ENCODE measurements at regions not wholly inside any gene's neighbourhood (a gene's known extent, or its start where the extent isn't known, plus 50 kb on each side); places are given as distances from the start of the nearest gene placed in this dataset.

GRCh38 chr1:29855561-29856160, 619.3 kb downstream of the PTPRU start:
- Histone ChIP-seq H3K36me3 (ENCODE audit: control insufficient read depth in 2 of 2, insufficient read depth in 2 of 2, low read length in 1 of 2) (no peaks in the 10 kb centered on the region), H3K9me3 (ENCODE audit: control insufficient read depth in 2 of 2, insufficient read depth in 1 of 2, low read depth in 1 of 2, low read length in 1 of 2) (peaks cover 0 to 3% of the 10 kb centered on the region in 2 donors)
- WGBS, 2 donors, result 75 to 77% methylated on average over 10 of the region's 10 CpGs

DNA sequence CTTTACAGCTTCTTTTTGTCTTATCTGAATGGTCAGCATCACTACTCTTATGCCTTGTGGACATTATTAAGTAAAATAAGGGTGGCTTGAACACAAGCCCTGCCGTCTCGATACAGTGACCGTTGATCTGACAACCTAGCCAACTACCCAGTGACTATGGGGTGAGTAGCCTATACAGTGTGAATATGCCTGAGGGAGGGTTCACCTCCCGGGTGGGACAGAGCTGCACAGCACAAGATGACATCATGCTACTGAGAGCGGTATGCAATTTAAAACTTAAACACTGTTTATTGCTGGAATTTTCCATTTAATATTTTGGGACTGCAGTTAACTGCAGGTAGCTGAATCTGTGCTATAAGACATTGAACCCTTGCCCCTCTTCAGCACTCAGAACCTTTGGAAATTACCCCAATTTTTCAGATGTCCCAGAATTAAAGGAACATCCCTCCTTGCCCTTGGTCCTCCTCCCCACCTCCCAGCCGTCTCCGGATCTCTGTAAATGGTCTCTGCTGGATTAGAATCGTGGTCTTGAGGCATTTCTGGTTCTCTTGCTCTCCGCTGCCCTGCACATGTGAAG, 618.5 kb downstream of the PTPRU start:
- no peaks in the 10 kb centered on the region for H3K36me3 ChIP-seq (ENCODE audit: control insufficient read depth in 2 of 2, insufficient read depth in 2 of 2, low read length in 1 of 2)
- H3K27ac ChIP-seq (ENCODE audit: low read depth in 2 of 2, low read length in 1 of 2), result no peak overlapping the region
- WGBS, 2 donors, result 74 to 78% methylated on average over 9 of the region's 9 CpGs
- H3K4me1 ChIP-seq (ENCODE audit: control insufficient read depth in 2 of 2, insufficient read depth in 2 of 2, low read length in 1 of 2), result no peaks in the 10 kb centered on the region
- no peaks in the 10 kb centered on the region for H3K9me3 ChIP-seq (ENCODE audit: control insufficient read depth in 2 of 2, insufficient read depth in 1 of 2, low read depth in 1 of 2, low read length in 1 of 2)
- no peak overlapping the region for H3K4me3 ChIP-seq (ENCODE audit: low read depth in 1 of 2, low read length in 2 of 2)
- no peaks in the 10 kb centered on the region for H3K27me3 ChIP-seq (ENCODE audit: control insufficient read depth in 1 of 2, insufficient read depth in 2 of 2, low read length in 2 of 2)

More at GRCh38 chr1:29855561-29856160, 619.3 kb downstream of the PTPRU start:
- Histone ChIP-seq H3K4me1 (ENCODE audit: control insufficient read depth in 2 of 2, insufficient read depth in 2 of 2, low read length in 1 of 2) (no peaks in the 10 kb centered on the region), H3K4me3 (ENCODE audit: low read depth in 1 of 2, low read length in 2 of 2) (no peak overlapping the region), H3K27me3 (ENCODE audit: control insufficient read depth in 1 of 2, insufficient read depth in 2 of 2, low read length in 2 of 2) (no peaks in the 10 kb centered on the region), H3K27ac (ENCODE audit: low read depth in 2 of 2, low read length in 1 of 2) (no peak overlapping the region)

- Histone ChIP-seq H3K27ac (ENCODE audit: low read depth in 2 of 2, low read length in 1 of 2) (no peak overlapping the region), H3K27me3 (ENCODE audit: control insufficient read depth in 1 of 2, insufficient read depth in 2 of 2, low read length in 2 of 2) (no peaks in the 10 kb centered on the region), H3K9me3 (ENCODE audit: control insufficient read depth in 2 of 2, insufficient read depth in 1 of 2, low read depth in 1 of 2, low read length in 1 of 2) (no peaks in the 10 kb centered on the region), H3K4me1 (ENCODE audit: control insufficient read depth in 2 of 2, insufficient read depth in 2 of 2, low read length in 1 of 2) (no peaks in the 10 kb centered on the region), H3K36me3 (ENCODE audit: control insufficient read depth in 2 of 2, insufficient read depth in 2 of 2, low read length in 1 of 2) (no peaks in the 10 kb centered on the region), H3K4me3 (ENCODE audit: low read depth in 1 of 2, low read length in 2 of 2) (no peak overlapping the region)
- 83% methylated on average over 10 of the region's 10 CpGs for WGBS, 2 donors
These were observed 617.5 kb downstream of the PTPRU start for GRCh38 chr1:29853716-29854330.

DNA sequence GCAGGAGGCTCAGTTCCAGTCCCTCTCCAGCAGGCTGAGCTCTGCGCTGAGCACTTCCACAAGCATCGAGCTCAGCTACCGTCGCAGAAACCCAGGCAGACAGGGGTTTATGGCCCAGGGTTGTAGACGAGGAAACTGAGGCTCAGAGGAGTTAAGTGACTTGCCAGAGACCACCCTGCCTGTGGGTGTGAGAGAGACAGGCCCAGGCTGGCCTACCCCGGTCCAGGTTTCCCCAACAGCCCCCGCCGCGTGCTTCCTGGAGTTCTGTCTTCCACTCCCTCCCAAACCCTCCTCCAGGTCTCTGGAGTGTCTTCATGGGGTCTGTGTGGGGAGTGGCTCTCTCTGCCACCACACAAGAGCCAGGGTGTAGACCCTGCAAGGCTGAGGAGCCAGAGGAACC, 615.9 kb downstream of the PTPRU start:
- Histone ChIP-seq H3K36me3 (ENCODE audit: control insufficient read depth in 2 of 2, insufficient read depth in 2 of 2, low read length in 1 of 2) (no peaks in the 10 kb centered on the region), H3K9me3 (ENCODE audit: control insufficient read depth in 2 of 2, insufficient read depth in 1 of 2, low read depth in 1 of 2, low read length in 1 of 2) (no peaks in the 10 kb centered on the region), H3K27ac (ENCODE audit: low read depth in 2 of 2, low read length in 1 of 2) (no peak overlapping the region), H3K4me1 (ENCODE audit: control insufficient read depth in 2 of 2, insufficient read depth in 2 of 2, low read length in 1 of 2) (no peaks in the 10 kb centered on the region), H3K27me3 (ENCODE audit: control insufficient read depth in 1 of 2, insufficient read depth in 2 of 2, low read length in 2 of 2) (no peaks in the 10 kb centered on the region), H3K4me3 (ENCODE audit: low read depth in 1 of 2, low read length in 2 of 2) (no peak overlapping the region)
- 82 to 84% methylated on average over 9 of the region's 9 CpGs for whole genome bisulfite sequencing, 2 donors

DNA sequence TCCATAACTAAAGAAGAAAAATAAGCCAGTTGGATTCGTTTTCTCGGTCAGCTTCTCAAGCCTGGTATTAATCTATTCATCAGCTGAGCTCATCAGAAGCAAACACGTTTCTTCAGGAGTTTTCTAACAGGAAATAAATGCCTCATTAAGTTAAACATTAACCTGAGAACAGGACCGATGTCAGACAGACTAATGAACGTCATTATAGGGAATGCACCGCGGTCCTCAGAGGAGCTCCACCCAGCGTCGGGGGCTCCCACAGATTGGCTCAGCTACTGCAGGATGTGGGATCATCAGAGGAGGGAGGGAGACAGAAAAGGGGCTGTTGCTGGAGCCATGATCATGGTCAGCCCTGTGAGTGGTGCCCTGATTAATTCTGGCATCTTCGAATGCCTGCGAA, 615.4 kb downstream of the PTPRU start:
- Histone ChIP-seq H3K27ac (ENCODE audit: low read depth in 2 of 2, low read length in 1 of 2) (no peak overlapping the region), H3K9me3 (ENCODE audit: control insufficient read depth in 2 of 2, insufficient read depth in 1 of 2, low read depth in 1 of 2, low read length in 1 of 2) (no peaks in the 10 kb centered on the region), H3K27me3 (ENCODE audit: control insufficient read depth in 1 of 2, insufficient read depth in 2 of 2, low read length in 2 of 2) (no peaks in the 10 kb centered on the region), H3K36me3 (ENCODE audit: control insufficient read depth in 2 of 2, insufficient read depth in 2 of 2, low read length in 1 of 2) (no peaks in the 10 kb centered on the region), H3K4me3 (ENCODE audit: low read depth in 1 of 2, low read length in 2 of 2) (no peak overlapping the region), H3K4me1 (ENCODE audit: control insufficient read depth in 2 of 2, insufficient read depth in 2 of 2, low read length in 1 of 2) (no peaks in the 10 kb centered on the region)
- 37 to 43% methylated on average over 11 of the region's 11 CpGs for WGBS, 2 donors

DNA sequence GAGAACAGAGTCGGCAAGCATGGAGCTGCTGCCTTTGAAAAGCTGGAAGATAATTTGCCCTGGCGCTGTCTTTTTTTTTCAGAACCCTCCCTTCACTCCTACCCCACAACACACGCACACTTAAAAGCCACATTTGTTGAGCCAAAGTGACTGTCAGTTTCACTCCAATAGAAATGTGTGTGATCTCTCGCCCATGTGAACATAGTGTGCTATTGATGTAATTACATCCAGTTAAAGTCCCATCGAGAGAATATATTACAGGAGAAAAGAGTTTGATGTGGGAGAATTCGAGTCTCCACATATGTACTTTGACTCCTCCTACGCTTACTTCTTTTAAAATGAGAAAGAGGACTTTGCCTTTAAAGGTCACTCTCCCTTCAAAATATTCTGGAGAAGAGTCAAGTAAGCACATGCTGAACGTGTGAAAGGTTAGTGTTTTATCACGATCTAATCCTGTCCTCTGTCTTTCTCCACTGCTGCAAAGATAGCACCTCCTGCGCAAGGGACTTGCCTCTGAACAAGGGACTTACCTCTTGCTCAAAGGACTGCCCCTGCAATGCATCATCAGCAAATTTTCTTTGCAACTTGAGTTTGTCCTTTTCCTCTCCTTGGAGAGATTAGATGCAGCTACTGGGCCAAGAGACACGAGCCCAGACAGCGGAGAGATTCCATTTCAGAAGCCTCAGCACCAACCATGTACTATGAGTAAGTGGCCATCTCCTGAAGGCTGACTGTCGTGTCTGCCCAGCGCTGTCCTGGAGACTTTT, 613.9 kb downstream of the PTPRU start:
- Histone ChIP-seq H3K27me3 (ENCODE audit: control insufficient read depth in 1 of 2, insufficient read depth in 2 of 2, low read length in 2 of 2) (no peaks in the 10 kb centered on the region), H3K9me3 (ENCODE audit: control insufficient read depth in 2 of 2, insufficient read depth in 1 of 2, low read depth in 1 of 2, low read length in 1 of 2) (no peaks in the 10 kb centered on the region), H3K4me1 (ENCODE audit: control insufficient read depth in 2 of 2, insufficient read depth in 2 of 2, low read length in 1 of 2) (no peaks in the 10 kb centered on the region), H3K36me3 (ENCODE audit: control insufficient read depth in 2 of 2, insufficient read depth in 2 of 2, low read length in 1 of 2) (no peaks in the 10 kb centered on the region), H3K4me3 (ENCODE audit: low read depth in 1 of 2, low read length in 2 of 2) (no peak overlapping the region), H3K27ac (ENCODE audit: low read depth in 2 of 2, low read length in 1 of 2) (no peak overlapping the region)
- WGBS, 2 donors, result 64 to 67% methylated on average over 14 of the region's 14 CpGs

GRCh38 chr1:29849038-29849750, 612.9 kb downstream of the PTPRU start:
- Histone ChIP-seq H3K4me3 (ENCODE audit: low read depth in 1 of 2, low read length in 2 of 2) (no peak overlapping the region), H3K27ac (ENCODE audit: low read depth in 2 of 2, low read length in 1 of 2) (no peak overlapping the region), H3K4me1 (ENCODE audit: control insufficient read depth in 2 of 2, insufficient read depth in 2 of 2, low read length in 1 of 2) (no peaks in the 10 kb centered on the region), H3K9me3 (ENCODE audit: control insufficient read depth in 2 of 2, insufficient read depth in 1 of 2, low read depth in 1 of 2, low read length in 1 of 2) (no peaks in the 10 kb centered on the region), H3K36me3 (ENCODE audit: control insufficient read depth in 2 of 2, insufficient read depth in 2 of 2, low read length in 1 of 2) (no peaks in the 10 kb centered on the region), H3K27me3 (ENCODE audit: control insufficient read depth in 1 of 2, insufficient read depth in 2 of 2, low read length in 2 of 2) (no peaks in the 10 kb centered on the region)
- WGBS, 2 donors, result 63 to 67% methylated on average over 10 of the region's 10 CpGs

GRCh38 chr1:29845910-29846309, 609.6 kb downstream of the PTPRU start:
- WGBS, 2 donors, result 31% methylated on average over 12 of the region's 12 CpGs
- H3K27ac ChIP-seq (ENCODE audit: low read depth in 2 of 2, low read length in 1 of 2), result no peak overlapping the region
- H3K36me3 ChIP-seq (ENCODE audit: control insufficient read depth in 2 of 2, insufficient read depth in 2 of 2, low read length in 1 of 2), result no peaks in the 10 kb centered on the region
- H3K9me3 ChIP-seq (ENCODE audit: control insufficient read depth in 2 of 2, insufficient read depth in 1 of 2, low read depth in 1 of 2, low read length in 1 of 2), result peaks cover 3 to 7% of the 10 kb centered on the region in 2 donors
- H3K4me1 ChIP-seq (ENCODE audit: control insufficient read depth in 2 of 2, insufficient read depth in 2 of 2, low read length in 1 of 2), result no peaks in the 10 kb centered on the region
- H3K27me3 ChIP-seq (ENCODE audit: control insufficient read depth in 1 of 2, insufficient read depth in 2 of 2, low read length in 2 of 2), result peaks cover 0 to 3% of the 10 kb centered on the region in 2 donors
- no peak overlapping the region for H3K4me3 ChIP-seq (ENCODE audit: low read depth in 1 of 2, low read length in 2 of 2)

DNA sequence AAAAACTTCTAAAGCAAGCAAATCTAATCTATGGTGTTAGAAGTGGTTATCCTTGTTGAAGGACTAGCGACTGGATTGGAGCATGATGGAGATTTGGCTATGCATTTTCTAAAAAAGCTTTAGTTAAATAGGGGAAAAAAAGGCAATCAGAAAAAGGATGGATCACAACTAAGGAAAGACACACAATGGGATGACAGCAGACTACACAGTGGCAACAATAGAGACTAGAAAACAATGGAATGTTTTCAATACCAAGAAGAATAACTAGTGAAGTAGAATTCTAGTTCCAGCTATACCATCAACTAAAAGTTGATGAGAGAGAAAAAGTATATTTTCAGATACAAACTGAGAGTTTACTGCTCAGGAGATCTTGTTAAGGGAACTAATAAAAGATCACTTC, 605.8 kb downstream of the PTPRU start:
- Histone ChIP-seq H3K9me3 (ENCODE audit: control insufficient read depth in 2 of 2, insufficient read depth in 1 of 2, low read depth in 1 of 2, low read length in 1 of 2) (peaks cover 3 to 7% of the 10 kb centered on the region in 2 donors), H3K4me3 (ENCODE audit: low read depth in 1 of 2, low read length in 2 of 2) (no peak overlapping the region), H3K27me3 (ENCODE audit: control insufficient read depth in 1 of 2, insufficient read depth in 2 of 2, low read length in 2 of 2) (peaks cover 0 to 3% of the 10 kb centered on the region in 2 donors), H3K36me3 (ENCODE audit: control insufficient read depth in 2 of 2, insufficient read depth in 2 of 2, low read length in 1 of 2) (no peaks in the 10 kb centered on the region), H3K27ac (ENCODE audit: low read depth in 2 of 2, low read length in 1 of 2) (no peak overlapping the region), H3K4me1 (ENCODE audit: control insufficient read depth in 2 of 2, insufficient read depth in 2 of 2, low read length in 1 of 2) (no peaks in the 10 kb centered on the region)
- WGBS, 2 donors, result 57% methylated on average over 1 of the region's 1 CpG

Measured in esophagus (tissue), 2 donors.